HK-2 (cell line): ENCODE measurements at regions not wholly inside any gene's neighbourhood (a gene's known extent, or its start where the extent isn't known, plus 50 kb on each side); places are given as distances from the start of the nearest gene placed in this dataset.

Source experiments
- DNase-seq: peaks from one replicate; pipeline ENCODE4 v3.0.0-alpha.2; 2018; ENCODE audit not compliant: unreplicated experiment

DNA sequence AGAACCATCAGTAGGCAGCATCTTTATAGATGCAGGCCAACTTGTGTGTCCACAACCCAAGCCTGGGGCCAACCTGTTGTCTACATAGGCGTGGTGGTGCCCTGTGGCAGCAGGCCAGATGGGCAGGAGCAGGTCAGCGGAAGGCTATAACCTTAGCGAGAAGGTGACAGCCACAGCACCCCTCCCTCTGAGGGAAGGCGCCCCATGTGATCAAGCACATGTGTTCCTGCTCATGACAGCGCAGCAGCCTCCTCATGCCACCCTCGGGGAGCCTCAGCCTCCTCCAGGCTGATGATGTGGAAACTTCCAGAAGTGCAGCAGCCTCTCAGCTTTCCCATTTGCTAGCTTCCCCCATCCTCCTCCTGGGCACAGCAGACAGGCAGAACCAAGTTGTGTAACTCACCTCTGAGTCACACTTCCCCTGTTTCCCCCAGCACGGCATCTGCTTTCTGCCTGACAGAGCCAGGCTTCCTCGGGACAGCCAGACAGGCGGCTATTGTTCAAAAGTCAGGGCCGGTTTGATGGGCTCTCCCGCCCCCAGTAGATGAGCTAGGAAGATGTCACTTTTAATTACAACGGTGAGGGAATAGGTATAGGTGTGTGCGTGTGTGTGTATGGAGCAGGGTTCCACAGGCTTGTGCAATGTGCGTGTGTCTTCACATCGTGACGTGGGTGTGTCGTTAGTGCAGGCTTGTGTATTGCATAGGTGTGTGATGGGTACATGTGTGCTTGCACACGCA is 312.0 kb upstream of the ZMIZ1 start:
- DNase-seq = peak; percentile 77

DNA sequence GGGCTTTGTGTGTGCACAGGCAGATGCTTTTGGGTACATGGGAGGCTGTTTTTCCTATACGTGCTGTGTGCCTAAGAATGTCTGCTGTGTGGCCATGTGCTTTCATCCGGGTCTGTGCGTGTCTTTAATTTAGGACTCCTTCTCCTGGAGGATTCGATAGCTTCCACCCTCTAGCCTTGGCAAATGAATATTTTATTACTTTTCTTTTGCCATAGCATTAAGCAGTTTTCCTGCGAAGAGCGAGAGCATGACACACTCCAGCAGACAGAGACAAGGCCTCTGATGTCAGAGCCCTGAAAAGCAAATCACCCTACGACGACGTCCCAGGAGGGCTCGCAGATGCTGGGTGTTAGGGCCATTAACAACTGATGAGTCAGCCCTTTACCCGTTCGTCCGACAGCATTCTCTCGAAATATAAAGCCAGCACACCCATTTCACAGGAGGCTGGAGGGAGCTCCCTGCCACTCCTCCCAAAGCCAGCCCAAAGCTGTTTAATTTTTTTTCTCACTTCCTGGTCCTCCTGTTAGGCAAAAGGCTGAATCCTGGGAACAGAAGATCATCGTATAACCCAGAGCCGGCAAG is 311.3 kb upstream of the ZMIZ1 start:
- peak; percentile 44 for DNase-seq

- DNase-seq = no peak
Observed at GRCh38 chr10:78758176-78758575, 310.6 kb upstream of the ZMIZ1 start.

GRCh38 chr10:78759456-78760120 is 309.2 kb upstream of the ZMIZ1 start:
- DNase-seq = no peak

- DNase-seq = no peak
Observed at GRCh38 chr10:78760463-78761310, 308.1 kb upstream of the ZMIZ1 start.

DNA sequence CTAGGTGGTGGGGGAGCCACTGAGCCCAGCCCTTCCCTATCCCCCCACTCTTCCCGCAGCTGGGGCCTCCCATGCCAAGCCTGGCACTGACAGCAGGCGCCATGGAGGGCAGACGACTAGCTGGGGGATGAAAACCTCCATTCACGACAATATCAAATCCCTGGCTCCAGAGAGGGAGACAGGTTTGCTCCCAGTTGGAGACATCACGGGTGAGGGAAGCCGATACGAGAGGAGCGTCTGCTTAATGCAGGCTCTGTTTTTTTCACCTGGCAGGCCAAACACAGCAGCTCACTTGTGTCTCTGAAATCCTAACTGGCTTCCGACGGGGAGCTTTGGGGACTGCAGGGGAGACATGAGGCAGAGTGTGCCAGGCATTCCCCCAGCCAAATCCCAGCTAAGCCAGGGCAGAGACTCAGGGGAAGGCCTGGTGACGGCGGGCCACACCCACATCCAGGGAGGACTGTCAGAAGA is 307.4 kb upstream of the ZMIZ1 start:
- DNase-seq = no peak

DNA sequence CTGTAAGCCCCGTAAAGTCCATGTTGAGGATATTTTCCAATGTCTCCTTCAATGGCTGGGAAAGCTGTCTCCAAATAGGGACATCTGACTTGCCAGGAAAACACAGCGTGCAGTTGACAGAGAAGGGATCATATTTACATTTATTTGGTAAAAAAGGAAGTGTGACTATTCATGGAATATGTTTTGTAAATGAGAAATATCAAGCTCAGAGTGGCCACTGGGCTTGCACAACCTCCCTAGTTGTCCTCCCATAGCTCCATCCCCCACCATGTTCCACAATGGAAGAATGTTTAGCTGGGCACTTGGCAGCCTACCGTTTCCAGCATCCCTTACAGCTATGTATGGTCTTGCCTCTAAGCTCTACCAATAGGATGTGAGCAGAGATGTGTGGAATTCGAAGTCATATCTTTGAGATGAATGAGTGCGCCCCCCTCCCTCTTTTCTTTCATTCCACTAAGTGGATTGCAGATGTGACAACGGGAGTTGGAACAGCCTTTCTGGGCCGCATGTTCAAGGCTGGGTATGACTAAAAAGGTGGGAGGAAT is 306.6 kb upstream of the ZMIZ1 start:
- DNase-seq = no peak

DNA sequence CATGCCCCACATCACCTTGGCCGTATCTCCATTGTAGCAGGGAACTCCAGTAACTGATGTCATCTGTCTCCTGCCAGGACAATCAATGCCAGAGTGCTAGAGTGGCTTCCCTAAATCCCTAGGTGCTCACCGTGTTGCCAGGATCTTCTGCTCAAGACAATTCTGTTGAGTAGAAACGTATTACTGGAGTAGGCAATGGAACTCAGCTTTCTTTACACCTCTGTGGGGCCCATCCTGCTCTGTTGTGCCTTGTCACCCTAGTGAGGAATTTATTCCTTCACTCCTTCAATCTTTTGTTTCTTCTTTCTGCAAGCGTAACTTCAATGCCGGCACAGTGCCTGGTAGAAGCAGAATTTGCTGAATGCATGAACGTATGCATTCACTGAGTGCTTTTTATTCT is 305.5 kb upstream of the ZMIZ1 start:
- no peak for DNase-seq

DNA sequence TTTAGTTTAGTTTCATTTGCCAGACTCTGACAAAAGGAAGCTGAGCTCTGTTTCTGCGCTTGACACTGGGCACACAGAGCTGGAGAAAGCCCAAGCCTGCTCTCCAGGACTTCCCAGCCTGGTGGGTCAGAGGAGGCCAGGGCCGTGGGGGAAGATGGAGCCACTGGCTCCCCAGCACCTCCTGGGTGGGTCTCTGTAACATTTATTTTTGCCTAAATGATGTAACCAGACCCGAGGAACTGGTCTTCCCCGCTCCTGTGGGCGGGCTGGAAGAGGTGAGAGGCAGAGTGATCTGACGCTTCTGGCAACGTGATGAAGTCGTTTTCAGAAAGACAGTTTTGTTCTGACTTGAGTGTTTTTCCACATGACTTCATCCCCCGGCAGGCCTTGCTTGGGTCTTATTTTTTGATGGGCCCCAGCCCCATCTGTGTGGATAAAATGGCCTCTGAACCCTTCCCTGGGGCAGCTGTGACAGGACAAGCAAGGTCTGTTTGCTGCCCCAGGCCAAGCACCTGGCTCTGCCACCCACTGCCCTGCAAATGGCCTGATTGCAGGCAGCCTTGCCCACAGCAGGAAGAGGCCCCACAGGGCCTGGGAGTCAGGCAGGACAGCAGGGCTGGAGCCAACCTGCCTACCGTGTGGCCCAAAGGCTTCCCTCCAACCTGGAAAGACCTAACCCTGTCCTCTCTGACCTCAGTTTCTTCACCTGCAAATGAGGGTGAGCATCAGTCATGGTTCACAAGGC is 304.9 kb upstream of the ZMIZ1 start:
- DNase-seq = no peak

GRCh38 chr10:78764436-78764835 is 304.3 kb upstream of the ZMIZ1 start:
- no peak for DNase-seq

GRCh38 chr10:78764846-78765430 is 303.8 kb upstream of the ZMIZ1 start:
- DNase-seq = no peak

DNA sequence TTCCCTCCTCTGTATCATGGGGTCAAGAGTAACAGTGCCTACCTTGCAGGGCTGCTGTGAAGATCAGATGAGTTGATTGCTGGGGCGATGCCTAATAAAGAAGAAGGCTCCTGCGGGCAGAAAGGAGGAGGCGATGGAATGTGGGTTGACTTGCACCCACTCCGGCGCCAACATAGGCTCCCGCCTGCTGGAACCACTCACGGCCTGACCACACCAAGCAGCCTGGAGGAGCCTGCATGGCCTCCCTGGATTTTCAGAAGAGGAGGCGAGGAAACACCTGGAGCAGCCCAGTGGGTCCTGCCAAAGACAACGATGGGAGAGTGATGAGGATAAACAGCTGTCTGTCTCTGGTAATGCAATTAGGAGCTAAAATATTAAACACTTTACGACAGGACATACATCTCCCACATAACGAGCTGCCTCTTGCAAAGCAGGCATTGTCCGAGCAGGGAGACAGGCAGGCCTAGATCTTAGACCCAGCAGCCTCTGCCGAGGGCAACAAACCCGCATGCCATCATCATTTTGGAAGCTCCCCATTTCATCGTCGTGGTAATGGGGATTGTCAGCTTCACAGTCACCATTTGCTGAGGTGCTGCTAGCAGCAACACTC is 302.9 kb upstream of the ZMIZ1 start:
- no peak for DNase-seq

DNA sequence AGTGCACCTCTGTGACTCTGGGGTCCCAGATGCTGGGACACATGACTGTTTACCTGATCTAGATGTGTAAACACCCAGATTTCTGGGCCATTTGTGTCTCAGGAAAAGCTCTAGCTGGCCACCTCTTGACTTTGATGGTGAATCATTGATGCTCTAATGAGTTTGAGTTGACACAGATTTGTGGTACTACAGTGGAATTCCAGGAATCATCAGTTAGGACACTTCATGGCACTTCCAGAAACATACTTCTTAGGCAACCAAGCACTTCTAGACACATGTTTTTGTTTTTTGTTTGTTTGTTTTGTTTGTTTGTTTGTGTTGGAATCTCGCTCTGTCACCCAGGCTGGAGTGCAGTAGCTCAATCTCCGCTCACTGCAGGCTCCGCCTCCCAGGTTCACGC is 302.2 kb upstream of the ZMIZ1 start:
- no peak for DNase-seq

GRCh38 chr10:78768041-78768835 is 300.5 kb upstream of the ZMIZ1 start:
- DNase-seq = no peak

- DNase-seq = no peak
Observed at GRCh38 chr10:78768876-78769275, 299.9 kb upstream of the ZMIZ1 start.

DNA sequence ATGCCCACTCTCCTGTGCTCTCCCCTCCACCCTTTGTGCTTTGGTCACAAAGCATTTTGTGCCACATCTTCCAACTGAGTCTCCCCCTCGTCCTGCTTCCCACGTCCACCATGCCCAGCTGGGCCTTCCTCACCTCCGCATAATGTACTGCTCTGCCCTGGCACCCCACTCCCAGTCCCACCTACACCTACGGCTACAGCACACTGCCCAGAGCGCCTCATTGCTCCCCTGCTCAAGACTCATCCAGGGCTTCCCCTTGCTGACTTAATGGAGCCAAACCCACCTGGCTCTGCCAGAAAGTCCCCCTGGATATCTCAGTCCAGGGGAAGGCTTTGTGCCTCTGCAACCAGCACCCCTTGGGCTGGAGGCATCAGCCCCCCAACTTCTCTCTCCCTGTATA is 299.2 kb upstream of the ZMIZ1 start:
- no peak for DNase-seq

GRCh38 chr10:78770167-78771090 is 298.3 kb upstream of the ZMIZ1 start:
- no peak for DNase-seq

- no peak for DNase-seq
Observed at GRCh38 chr10:78771260-78771659, 297.5 kb upstream of the ZMIZ1 start.
